ENCODE measurements at regions not wholly inside any gene's neighbourhood (a gene's known extent, or its start where the extent isn't known, plus 50 kb on each side); places are given as distances from the start of the nearest gene placed in this dataset.
A peak's percentile ranks its signal among the peaks of the same experiment; 100 is the strongest.
"Not testable (repeated sequence)": the region's sequence is repeated elsewhere in the genome, so short reads cannot be mapped to it uniquely, and the experiment has no call there.

DNA sequence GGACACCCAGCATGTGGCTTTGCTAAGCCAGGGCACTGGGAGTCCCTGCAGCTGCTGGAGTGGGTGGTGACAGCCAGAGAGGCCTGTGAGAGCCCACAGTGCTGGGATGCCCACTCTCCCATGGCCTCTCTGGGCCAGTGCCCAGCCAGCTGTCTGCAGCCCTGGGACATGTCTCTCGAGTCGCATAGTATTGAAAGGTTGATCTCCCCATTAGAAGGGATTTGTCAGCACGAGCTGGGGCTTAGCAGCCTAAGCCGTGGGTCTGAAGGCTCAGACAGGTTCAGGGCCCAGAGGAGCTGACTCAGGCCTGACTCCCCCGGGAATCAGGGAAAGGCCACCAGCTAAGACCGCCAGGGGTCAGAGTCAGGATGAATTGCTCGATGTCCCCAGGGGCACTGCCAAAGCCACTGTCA lies 53.5 kb downstream of the FOXD2 start:
- no peak for DNase-seq (ENCODE audit: low spot score)

DNA sequence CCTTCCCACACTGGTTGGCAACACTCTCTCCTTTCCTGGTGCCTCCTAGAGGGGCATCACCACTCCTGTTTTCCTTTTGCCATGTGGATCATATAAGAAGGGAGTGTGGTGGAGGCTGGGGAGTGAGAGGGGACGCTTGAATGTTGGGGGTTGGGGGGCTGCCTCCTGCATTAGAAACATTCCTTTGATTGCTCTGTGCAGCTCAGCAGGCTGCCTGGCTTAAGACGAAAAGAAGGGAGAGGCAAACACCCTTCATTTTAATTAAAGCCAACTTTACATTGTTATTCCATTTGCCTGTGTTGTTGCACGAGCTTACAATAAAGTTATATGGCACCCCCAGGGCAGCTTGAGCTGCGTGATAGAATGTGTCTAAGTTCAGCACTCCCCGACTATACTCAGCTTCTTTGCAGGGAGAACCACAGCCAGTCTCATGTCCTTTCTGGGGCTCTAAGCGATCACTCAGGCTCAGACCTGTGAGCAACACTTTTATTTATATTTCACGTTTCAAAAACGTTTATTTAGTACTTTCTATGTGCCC lies 57.4 kb downstream of the FOXD2 start:
- DNase-seq (ENCODE audit: low spot score) = no peak

- no peak for DNase-seq (ENCODE audit: low spot score)
Observed at GRCh38 chr1:47498551-47498950, 60.7 kb downstream of the FOXD2 start.

- no peak for DNase-seq (ENCODE audit: low spot score)
Observed at GRCh38 chr1:47501069-47501468, 63.2 kb downstream of the FOXD2 start.

DNA sequence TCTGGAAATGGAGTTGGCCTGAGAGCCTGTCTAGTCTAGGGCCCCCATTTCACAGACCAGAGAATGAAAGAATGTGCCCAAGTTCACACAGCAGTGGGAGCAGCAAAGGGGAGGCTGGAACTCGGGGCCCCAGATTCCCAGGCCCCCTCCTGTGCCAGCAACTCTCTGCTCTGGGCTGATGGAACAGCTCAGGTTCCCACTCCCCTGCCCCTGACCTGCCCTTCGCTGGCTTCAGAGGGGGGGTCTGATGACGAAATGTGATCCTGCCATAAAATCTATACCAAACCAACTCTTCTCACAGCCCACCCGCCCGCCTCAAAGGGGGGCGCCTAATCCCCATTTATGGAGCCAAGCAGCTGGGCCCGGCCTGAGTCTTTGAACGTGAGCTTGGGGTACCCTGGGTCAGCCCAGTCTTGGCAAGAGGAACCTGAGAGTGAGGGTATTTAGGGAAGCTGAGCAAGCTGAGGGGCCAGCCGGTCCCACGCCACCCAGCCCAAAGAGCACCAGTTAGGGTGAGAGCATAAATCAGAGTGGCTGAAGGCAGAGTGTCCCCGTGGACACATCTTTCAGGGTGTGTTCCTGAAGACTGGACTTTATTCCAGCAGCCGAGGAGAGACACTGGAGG lies 65.0 kb downstream of the FOXD2 start:
- no peak for DNase-seq (ENCODE audit: low spot score)

DNA sequence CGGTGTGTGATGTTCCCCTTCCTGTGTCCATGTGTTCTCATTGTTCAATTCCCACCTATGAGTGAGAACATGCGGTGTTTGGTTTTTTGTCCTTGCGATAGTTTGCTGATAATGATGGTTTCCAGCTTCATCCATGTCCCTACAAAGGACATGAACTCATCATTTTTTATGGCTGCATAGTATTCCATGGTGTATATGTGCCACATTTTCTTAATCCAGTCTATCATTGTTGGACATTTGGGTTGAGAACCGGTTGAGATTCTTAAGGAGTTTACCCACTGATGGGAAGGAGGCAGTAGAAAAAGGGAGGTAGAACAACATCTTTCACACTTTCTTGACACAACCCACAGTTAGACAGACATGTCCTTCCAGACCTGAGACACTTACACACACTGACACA lies 67.0 kb downstream of the FOXD2 start:
- DNase-seq (ENCODE audit: low spot score) = not testable (repeated sequence)

DNA sequence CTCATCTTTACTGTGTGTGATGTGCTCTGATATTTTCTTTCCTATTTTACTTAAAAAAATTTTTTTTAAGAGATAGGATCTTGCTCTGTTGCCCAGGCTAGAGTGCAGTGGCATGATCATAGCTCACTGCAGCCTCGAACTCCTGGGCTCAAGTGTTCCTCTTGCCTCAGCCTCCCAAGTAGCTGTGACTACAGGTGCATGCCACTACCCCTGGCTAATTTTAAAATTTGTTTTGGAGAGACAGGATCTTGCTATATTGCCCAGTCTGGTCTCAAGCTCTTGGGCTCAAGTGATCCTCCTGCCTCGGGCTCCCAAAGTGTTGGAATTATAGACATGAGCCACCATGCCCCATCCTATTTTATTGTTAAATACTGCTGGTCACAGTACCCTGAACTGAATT lies 67.4 kb downstream of the FOXD2 start:
- DNase-seq (ENCODE audit: low spot score) = no peak

GRCh38 chr1:47506053-47506452 lies 68.2 kb downstream of the FOXD2 start:
- DNase-seq (ENCODE audit: low spot score) = no peak

- no peak for DNase-seq (ENCODE audit: low spot score)
Observed at GRCh38 chr1:47507144-47507543, 69.3 kb downstream of the FOXD2 start.

DNA sequence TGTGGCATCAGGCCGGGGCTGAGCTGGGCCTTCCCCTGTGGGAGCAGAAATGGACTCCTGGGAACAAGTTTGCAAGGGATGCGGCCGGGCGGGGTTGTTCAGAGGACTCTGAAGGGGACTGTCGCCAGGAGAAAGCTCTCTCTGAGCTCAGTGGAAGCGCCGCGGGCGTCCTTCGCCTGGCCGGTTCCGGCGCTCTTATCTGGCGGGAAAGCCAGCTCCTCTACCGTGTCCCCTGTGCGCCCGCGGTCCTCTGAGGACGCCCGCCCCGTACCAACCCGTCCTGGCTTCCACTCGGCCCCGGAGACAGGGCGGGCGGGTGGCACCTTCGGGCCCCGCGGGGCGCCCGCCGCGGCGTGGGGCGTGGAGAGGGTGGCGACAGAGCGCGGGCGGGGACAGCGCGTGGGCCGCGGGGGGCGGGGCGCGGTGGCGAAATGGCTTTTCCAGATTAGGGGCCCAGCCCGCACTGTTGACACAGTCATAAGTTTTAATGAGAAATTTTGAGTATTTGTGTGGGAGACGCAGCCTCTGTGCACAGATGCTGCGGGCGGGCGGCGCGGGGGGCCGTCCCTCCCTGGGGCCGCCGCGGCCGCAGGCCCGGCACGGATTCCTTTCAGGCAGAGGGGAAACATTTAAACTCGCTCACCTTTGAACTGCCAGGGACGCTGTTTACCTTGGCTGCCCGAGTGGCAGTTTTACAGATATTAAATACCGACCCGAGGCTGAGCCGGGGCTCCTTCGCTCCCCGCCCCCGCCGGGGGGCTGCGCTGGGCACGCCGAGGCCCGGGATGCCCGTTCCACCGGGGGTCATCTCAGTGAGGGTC lies 70.2 kb downstream of the FOXD2 start:
- DNase-seq (ENCODE audit: low spot score) = peak; percentile 3

- no peak for DNase-seq (ENCODE audit: low spot score)
Observed at GRCh38 chr1:47508702-47509431, 71.0 kb downstream of the FOXD2 start.

DNA sequence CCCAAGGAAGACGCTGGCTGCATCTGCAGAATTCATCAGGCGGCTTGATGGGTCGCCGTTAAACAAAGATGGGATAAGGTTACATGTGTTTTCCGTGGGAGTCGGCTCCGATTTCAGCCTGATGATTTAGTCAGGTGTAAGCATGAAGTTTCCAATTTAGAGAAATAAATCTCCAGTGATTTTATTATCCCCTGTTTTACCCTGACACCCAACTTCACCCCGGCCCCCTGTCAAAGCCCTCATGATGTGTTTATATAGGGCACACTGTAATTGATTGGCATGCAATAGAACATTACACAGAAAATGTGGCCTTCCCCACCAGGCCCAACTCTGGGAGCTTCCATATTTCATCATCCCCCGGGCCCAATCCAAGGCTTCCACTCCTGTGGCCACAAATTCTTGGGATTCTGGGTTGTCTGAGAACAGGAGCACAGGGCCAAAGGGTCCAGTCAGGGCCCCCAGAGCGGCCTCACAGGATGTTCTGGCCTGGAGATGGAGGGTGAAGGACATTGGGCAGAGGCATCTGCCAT lies 72.5 kb downstream of the FOXD2 start:
- DNase-seq (ENCODE audit: low spot score) = no peak

GRCh38 chr1:47511825-47512224 lies 74.0 kb downstream of the FOXD2 start:
- no peak for DNase-seq (ENCODE audit: low spot score)

DNA sequence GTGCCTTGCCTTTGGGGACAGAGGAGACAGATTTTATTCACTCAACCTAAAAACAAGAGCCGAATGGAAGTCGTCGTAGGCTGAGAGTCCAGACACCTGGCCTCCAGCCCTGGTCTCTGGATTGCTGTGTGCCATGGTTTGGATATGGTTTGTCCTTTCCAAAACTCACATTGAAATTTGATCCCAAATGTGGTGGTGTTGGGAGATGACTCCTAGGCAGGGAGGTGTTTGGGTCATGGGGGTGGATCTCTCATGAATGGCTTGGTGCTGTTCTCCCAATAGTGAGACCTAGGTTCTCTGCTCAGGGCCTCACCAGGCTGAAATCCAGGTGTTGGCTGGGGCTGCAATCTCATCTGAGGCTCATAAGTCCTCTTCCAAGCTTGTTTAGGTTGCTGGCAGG lies 75.5 kb downstream of the FOXD2 start:
- no peak for DNase-seq (ENCODE audit: low spot score)

DNA sequence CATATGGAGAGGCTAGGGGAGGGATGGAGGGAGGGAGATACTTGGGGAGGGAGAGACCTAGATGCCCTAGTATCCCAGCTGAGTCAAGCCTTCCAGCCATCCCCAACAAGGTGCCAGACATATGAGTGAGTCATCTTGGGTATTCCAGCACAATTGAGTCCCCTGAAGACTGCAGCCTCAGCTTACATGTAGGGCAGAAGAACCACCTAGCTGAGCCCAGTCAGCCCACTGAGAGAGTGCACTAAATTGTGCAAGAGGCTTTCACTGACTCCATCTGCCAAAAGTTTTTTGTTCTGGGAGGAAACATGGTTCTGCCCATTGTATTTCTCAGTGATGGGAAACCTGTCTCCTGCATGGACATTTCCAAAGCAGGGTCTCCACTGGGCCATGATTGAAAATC lies 76.4 kb downstream of the FOXD2 start:
- DNase-seq (ENCODE audit: low spot score) = no peak

DNA sequence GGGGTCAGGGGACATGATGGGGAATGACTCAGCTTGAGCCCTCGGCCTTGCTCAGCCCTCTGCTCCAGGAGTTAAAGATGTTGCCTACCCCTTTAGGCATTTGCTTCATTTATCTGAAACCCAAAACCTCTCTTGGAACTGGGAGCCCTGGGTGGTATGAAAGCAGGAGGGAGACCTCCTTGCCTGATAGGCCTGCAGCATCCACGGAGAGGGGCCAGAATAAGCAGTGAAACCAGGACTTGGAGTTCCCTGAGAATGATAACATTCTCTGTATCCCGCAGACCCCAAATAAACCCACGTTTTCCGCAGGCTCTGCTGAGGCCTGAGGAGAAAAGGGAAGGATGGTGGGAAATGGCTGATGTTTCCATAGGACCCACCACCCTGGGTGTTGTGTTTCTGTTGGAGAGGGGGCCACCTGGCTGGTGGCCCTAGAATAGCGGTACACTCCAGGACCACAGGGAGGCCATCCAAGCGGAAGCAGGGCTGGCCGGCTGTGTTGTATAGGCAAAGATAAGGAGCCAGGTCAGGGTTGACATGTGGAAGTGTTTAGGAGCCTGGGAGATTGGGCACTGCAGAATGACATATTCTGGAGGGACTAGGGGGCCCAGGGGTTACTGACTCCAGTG lies 77.4 kb downstream of the FOXD2 start:
- DNase-seq (ENCODE audit: low spot score) = no peak

- no peak for DNase-seq (ENCODE audit: low spot score)
Observed at GRCh38 chr1:47517946-47518345, 80.1 kb downstream of the FOXD2 start.

GRCh38 chr1:47519491-47519890 lies 81.6 kb downstream of the FOXD2 start:
- DNase-seq (ENCODE audit: low spot score) = no peak

GRCh38 chr1:47519971-47520370 lies 82.1 kb downstream of the FOXD2 start:
- DNase-seq (ENCODE audit: low spot score) = no peak

DNA sequence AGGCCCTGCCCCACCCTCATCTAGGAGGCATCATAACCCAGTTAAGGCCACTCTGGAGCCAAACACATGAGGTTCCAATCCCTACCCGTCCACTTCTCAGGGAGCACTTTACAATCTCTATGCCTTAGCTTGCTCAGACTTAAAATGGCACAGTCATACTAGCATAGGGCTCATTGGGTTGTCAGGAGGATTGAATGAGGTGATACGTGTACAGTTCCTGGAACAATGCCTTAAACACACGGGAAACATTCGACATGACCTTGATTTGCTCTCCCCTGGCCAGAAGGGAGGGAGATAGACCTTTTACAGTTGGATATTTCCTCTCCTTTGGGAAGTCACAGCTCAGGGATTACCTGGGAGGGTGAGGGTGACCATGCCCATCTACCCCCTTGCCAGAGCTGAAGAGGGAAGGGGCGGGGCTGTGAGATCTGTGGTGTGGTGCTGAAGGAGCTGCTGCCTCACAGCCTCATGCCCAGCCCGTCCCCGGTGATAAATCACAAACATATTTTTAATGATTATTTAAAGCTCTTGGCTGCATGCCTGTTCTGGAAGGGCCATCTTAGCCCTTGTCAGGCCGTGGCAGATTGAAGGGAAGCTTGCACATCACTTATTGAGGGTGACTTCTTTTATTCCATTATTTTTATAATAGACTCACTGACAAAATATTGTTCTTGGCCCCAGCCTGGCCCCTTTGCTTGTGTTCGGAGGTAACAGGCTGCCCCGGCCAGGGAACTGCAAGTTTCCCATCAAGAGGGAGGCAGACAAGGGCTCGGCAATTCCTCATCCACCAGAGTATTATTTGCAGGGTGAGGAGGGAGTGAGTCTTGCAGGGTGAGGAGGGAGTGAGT lies 83.4 kb downstream of the FOXD2 start:
- no peak for DNase-seq (ENCODE audit: low spot score)

Measured in hematopoietic multipotent progenitor cell treated with erythropoietin and hydrocortisone succinate and interleukin-3 and kit ligand, for 15 days (in vitro differentiated cells).